ENCODE measurements at regions not wholly inside any gene's neighbourhood (a gene's known extent, or its start where the extent isn't known, plus 50 kb on each side); places are given as distances from the start of the nearest gene placed in this dataset.

DNA sequence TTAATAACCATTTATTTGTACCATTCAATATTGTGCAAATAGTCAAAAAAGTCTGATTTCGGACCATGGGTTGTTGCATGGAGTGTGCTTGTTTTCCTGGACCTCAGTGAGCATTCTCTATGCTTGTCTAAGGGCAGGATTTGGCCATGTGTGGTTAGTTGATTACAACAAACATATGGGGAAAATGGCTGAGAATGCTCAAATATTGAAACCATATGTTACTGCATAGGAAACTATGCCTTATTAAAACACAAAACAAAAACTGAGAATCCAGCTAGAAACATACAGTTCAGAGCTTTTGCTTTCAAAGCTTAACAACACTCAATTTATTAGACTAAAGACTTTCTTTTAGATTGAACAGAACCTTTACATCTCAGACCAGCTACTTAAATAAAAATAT, 928.3 kb downstream of the NR2F1-AS1 start:
- TF ChIP-seq, protein P1, sequence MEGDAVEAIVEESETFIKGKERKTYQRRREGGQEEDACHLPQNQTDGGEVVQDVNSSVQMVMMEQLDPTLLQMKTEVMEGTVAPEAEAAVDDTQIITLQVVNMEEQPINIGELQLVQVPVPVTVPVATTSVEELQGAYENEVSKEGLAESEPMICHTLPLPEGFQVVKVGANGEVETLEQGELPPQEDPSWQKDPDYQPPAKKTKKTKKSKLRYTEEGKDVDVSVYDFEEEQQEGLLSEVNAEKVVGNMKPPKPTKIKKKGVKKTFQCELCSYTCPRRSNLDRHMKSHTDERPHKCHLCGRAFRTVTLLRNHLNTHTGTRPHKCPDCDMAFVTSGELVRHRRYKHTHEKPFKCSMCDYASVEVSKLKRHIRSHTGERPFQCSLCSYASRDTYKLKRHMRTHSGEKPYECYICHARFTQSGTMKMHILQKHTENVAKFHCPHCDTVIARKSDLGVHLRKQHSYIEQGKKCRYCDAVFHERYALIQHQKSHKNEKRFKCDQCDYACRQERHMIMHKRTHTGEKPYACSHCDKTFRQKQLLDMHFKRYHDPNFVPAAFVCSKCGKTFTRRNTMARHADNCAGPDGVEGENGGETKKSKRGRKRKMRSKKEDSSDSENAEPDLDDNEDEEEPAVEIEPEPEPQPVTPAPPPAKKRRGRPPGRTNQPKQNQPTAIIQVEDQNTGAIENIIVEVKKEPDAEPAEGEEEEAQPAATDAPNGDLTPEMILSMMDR (IDR thresholded peaks at IDR 0.05; ENCODE audit: low read depth, low read length), result no peak
- no peak for TF ChIP-seq EZH2phosphoT487 (IDR thresholded peaks at IDR 0.05; ENCODE audit: low read depth)

All from OCI-LY3 (cell line).